Activated CD8-positive, alpha-beta memory T cell treated with anti-CD3 and anti-CD28 coated beads for 1 hour (primary cell): ENCODE measurements at regions not wholly inside any gene's neighbourhood (a gene's known extent, or its start where the extent isn't known, plus 50 kb on each side); places are given as distances from the start of the nearest gene placed in this dataset.
"Not testable (repeated sequence)": the region's sequence is repeated elsewhere in the genome, so short reads cannot be mapped to it uniquely, and the experiment has no call there.

ENCODE experiments used
- DNase-seq, 2 donors: peaks; one replicate each; pipeline ENCODE4 v3.0.0-alpha.2; 2020; ENCODE audit warnings: low read depth in 1 of 2; ENCODE audit errors: extremely low read depth in 1 of 2

- DNase-seq: no peak
These were observed 491.0 kb downstream of the SOX11 start for GRCh38 chr2:6183226-6183625.

- DNase-seq: no peak
These were observed 492.5 kb downstream of the SOX11 start for GRCh38 chr2:6184532-6185292.

GRCh38 chr2:6186332-6187151 lies 494.4 kb downstream of the SOX11 start:
- DNase-seq: no peak

GRCh38 chr2:6196449-6196848 lies 504.3 kb downstream of the SOX11 start:
- no peak for DNase-seq

GRCh38 chr2:6198370-6198919 lies 506.3 kb downstream of the SOX11 start:
- not testable (repeated sequence) for DNase-seq

- DNase-seq: no peak
These were observed 510.6 kb downstream of the SOX11 start for GRCh38 chr2:6202756-6203155.

GRCh38 chr2:6203291-6203959 lies 511.2 kb downstream of the SOX11 start:
- no peak for DNase-seq

GRCh38 chr2:6206882-6207281 lies 514.7 kb downstream of the SOX11 start:
- no peak for DNase-seq

- DNase-seq: no peak
These were observed 519.1 kb downstream of the SOX11 start for GRCh38 chr2:6211236-6211635.

GRCh38 chr2:6212491-6212890 lies 520.3 kb downstream of the SOX11 start:
- no peak for DNase-seq

GRCh38 chr2:6213056-6213780 lies 521.0 kb downstream of the SOX11 start:
- DNase-seq: no peak

- DNase-seq: no peak
These were observed 522.3 kb downstream of the SOX11 start for GRCh38 chr2:6214471-6214870.

GRCh38 chr2:6215053-6215452 lies 522.9 kb downstream of the SOX11 start:
- no peak for DNase-seq

- DNase-seq: no peak
These were observed 524.0 kb downstream of the SOX11 start for GRCh38 chr2:6216234-6216633.

GRCh38 chr2:6218926-6219325 lies 526.7 kb downstream of the SOX11 start:
- no peak for DNase-seq

- DNase-seq: no peak
These were observed 527.7 kb downstream of the SOX11 start for GRCh38 chr2:6219906-6220305.

- no peak for DNase-seq
These were observed 530.1 kb downstream of the SOX11 start for GRCh38 chr2:6222296-6222695.

GRCh38 chr2:6224267-6224666 lies 532.1 kb downstream of the SOX11 start:
- no peak for DNase-seq

GRCh38 chr2:6228251-6228650 lies 536.1 kb downstream of the SOX11 start:
- no peak for DNase-seq

- DNase-seq: no peak
These were observed 539.0 kb downstream of the SOX11 start for GRCh38 chr2:6231166-6231565.

- DNase-seq: no peak
These were observed 541.8 kb downstream of the SOX11 start for GRCh38 chr2:6233993-6234392.
